ENCODE measurements at regions not wholly inside any gene's neighbourhood (a gene's known extent, or its start where the extent isn't known, plus 50 kb on each side); places are given as distances from the start of the nearest gene placed in this dataset.

GRCh38 chr14:101462726-101463565, 98.3 kb upstream of the DIO3 start:
- TF ChIP-seq POLR2A (IDR thresholded peaks at IDR 0.05; ENCODE audit: low read depth, low read length) (no peak), POLR2AphosphoS5 (IDR thresholded peaks at IDR 0.05; ENCODE audit: low read depth, low read length) (no peak), TAF1 (IDR thresholded peaks at IDR 0.05; ENCODE audit: borderline replicate concordance, low read depth, low read length) (no peak)

Data from GM12892 (cell line).